ENCODE measurements at regions not wholly inside any gene's neighbourhood (a gene's known extent, or its start where the extent isn't known, plus 50 kb on each side); places are given as distances from the start of the nearest gene placed in this dataset.

DNA sequence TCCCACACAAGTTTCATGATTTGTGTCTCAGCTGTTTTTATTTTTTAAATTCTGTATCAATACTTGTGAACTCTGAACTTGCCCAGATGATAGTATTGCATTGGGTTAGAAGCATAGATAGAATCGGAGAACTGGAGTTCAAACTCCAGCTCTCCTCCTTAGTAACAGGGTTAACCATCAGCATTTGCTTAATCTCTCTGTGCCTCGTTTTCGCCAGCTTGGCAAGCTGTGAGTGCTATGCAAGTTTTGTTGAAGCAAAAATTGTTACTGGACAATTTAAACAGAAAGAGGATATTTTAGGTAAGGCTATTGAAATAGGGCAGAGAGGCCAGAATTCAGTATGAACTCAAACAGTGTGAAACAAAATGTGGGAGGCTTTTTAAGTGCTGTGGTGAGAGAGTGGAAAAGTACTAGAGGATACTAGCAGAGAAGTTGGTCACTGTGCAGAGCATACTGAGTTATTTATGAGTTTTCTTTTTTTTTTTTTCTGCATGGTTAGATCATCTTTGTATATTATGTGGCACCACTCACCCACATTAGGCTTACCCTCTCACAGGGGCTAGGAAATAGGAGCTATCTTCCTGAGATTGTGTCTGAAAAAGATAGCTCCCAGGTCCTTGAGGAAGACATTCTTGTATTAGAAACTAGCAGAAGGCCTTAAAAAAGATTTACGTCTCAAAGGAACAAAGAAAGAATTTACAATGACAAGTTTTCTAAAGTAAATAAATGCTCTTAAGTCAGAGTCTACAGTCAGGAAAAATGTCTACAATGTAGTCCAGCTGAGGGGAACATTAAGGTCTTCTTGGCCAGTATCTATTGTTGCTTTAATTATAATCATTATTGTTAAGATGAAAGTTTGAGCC lies 1126.6 kb downstream of the FAT4 start:
- intact Hi-C loops (cut with micrococcal nuclease) = no loop called here
- ChIA-PET POLR2A (no interaction called here), CTCF (no interaction called here)
- WGBS (ENCODE audit: insufficient coverage) = no CpG with 5 or more reads among the region's 4 CpGs
- Histone ChIP-seq H3K9me3 (ENCODE audit: control extremely low read depth in 1 of 3, control insufficient read depth in 2 of 3, insufficient read depth in 1 of 3, low read length in 2 of 3) (no peaks in the 10 kb centered on the region), H3K4me1 (ENCODE audit: control insufficient read depth in 2 of 2, insufficient read depth in 2 of 2, low read length in 2 of 2) (no peaks in the 10 kb centered on the region), H3K4me2 (replicated peaks; ENCODE audit: low read depth, low read length, poor library complexity, severe bottlenecking) (no peak overlapping the region), H2AFZ (ENCODE audit: insufficient read depth, low read depth, low read length, poor library complexity, severe bottlenecking) (no peak overlapping the region), H3K27ac (ENCODE audit: low read length in 2 of 2) (no peak overlapping the region), H3K4me3 (ENCODE audit: control extremely low read depth in 1 of 5, extremely low read depth in 1 of 5, insufficient read depth in 1 of 5, low read depth in 2 of 5, low read length in 4 of 5) (no peak overlapping the region), H3K36me3 (replicated peaks in 1 of 2; ENCODE audit: control extremely low read depth in 1 of 2, control insufficient read depth in 1 of 2, extremely low read depth in 1 of 2, insufficient read depth in 2 of 2, low read length in 1 of 2) (no peaks in the 10 kb centered on the region), H3K27me3 (replicated peaks in 1 of 4; ENCODE audit: control extremely low read depth in 1 of 4, control insufficient read depth in 3 of 4, insufficient read depth in 4 of 4, low read length in 3 of 4) (no peaks in the 10 kb centered on the region), H3K9ac (ENCODE audit: low read length) (no peak overlapping the region), H3K79me2 (ENCODE audit: control insufficient read depth, insufficient read depth, low read length) (no peaks in the 10 kb centered on the region), H4K20me1 (ENCODE audit: control insufficient read depth, insufficient read depth, low read length, poor library complexity, severe bottlenecking) (no peaks in the 10 kb centered on the region)
- Mint-ChIP-seq H3K27ac (no peak overlapping the region), H3K9me3 (ENCODE audit: insufficient read depth) (peaks cover 4% of the 10 kb centered on the region), H3K4me1 (no peaks in the 10 kb centered on the region), H3K27me3 (no peaks in the 10 kb centered on the region), H3K4me3 (no peak overlapping the region)
- DNase-seq = no peak
- TF ChIP-seq EZH2 (IDR thresholded peaks at IDR 0.05; ENCODE audit: borderline replicate concordance, insufficient read depth, low read depth, low read length, poor library complexity, severe bottlenecking) = no peak
- TF ChIP-seq, protein P1, sequence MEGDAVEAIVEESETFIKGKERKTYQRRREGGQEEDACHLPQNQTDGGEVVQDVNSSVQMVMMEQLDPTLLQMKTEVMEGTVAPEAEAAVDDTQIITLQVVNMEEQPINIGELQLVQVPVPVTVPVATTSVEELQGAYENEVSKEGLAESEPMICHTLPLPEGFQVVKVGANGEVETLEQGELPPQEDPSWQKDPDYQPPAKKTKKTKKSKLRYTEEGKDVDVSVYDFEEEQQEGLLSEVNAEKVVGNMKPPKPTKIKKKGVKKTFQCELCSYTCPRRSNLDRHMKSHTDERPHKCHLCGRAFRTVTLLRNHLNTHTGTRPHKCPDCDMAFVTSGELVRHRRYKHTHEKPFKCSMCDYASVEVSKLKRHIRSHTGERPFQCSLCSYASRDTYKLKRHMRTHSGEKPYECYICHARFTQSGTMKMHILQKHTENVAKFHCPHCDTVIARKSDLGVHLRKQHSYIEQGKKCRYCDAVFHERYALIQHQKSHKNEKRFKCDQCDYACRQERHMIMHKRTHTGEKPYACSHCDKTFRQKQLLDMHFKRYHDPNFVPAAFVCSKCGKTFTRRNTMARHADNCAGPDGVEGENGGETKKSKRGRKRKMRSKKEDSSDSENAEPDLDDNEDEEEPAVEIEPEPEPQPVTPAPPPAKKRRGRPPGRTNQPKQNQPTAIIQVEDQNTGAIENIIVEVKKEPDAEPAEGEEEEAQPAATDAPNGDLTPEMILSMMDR (IDR thresholded peaks at IDR 0.05) = no peak
- no peak for ATAC-seq (ENCODE audit: low read depth)

DNA sequence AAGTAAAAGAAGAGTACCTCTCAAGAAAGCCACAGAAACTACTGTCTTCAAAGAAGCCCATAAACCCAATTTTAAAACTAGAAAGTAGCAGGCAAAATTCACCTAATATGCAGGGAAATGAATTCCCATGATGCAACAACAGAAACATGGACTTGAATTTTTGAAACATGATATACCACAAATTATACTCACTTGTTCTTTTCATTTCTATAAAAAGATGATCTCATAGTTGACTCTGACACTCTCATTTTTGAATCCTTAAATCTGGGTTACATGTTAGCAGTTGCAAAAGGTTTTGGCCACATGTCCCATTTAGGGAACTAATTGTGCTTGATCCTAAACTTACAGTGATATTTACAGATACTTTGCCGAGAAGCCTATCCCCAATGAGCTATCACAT lies 1130.8 kb downstream of the FAT4 start:
- WGBS (ENCODE audit: insufficient coverage) = no CpG with 5 or more reads among the region's 1 CpG
- no peaks in the 10 kb centered on the region for H4K20me1 ChIP-seq (ENCODE audit: control insufficient read depth, insufficient read depth, low read length, poor library complexity, severe bottlenecking)
- intact Hi-C loops (cut with micrococcal nuclease) = no loop called here
- H3K27ac Mint-ChIP-seq = no peak overlapping the region
- H3K4me3 Mint-ChIP-seq = no peak overlapping the region
- no peaks in the 10 kb centered on the region for H3K27me3 ChIP-seq (replicated peaks in 1 of 4; ENCODE audit: control extremely low read depth in 1 of 4, control insufficient read depth in 3 of 4, insufficient read depth in 4 of 4, low read length in 3 of 4)
- H3K27me3 Mint-ChIP-seq = no peaks in the 10 kb centered on the region
- no peak overlapping the region for H2AFZ ChIP-seq (ENCODE audit: insufficient read depth, low read depth, low read length, poor library complexity, severe bottlenecking)
- H3K27ac ChIP-seq (ENCODE audit: low read length in 2 of 2) = no peak overlapping the region
- H3K4me1 Mint-ChIP-seq = no peaks in the 10 kb centered on the region
- H3K4me2 ChIP-seq (replicated peaks; ENCODE audit: low read depth, low read length, poor library complexity, severe bottlenecking) = no peak overlapping the region
- H3K4me3 ChIP-seq (ENCODE audit: control extremely low read depth in 1 of 5, extremely low read depth in 1 of 5, insufficient read depth in 1 of 5, low read depth in 2 of 5, low read length in 4 of 5) = no peak overlapping the region
- no peaks in the 10 kb centered on the region for H3K9me3 ChIP-seq (ENCODE audit: control extremely low read depth in 1 of 3, control insufficient read depth in 2 of 3, insufficient read depth in 1 of 3, low read length in 2 of 3)
- H3K9me3 Mint-ChIP-seq (ENCODE audit: insufficient read depth) = peaks cover 6% of the 10 kb centered on the region
- no peaks in the 10 kb centered on the region for H3K4me1 ChIP-seq (ENCODE audit: control insufficient read depth in 2 of 2, insufficient read depth in 2 of 2, low read length in 2 of 2)
- no peak overlapping the region for H3K9ac ChIP-seq (ENCODE audit: low read length)
- no peaks in the 10 kb centered on the region for H3K79me2 ChIP-seq (ENCODE audit: control insufficient read depth, insufficient read depth, low read length)
- POLR2A ChIA-PET = no interaction called here
- DNase-seq = no peak
- H3K36me3 ChIP-seq (replicated peaks in 1 of 2; ENCODE audit: control extremely low read depth in 1 of 2, control insufficient read depth in 1 of 2, extremely low read depth in 1 of 2, insufficient read depth in 2 of 2, low read length in 1 of 2) = no peaks in the 10 kb centered on the region
- CTCF ChIA-PET = no interaction called here
- TF ChIP-seq, protein P1 (IDR thresholded peaks at IDR 0.05) = no peak
- ATAC-seq (ENCODE audit: low read depth) = no peak

Data from B cell (primary cell).